GM23248 (cell line): ENCODE measurements at regions not wholly inside any gene's neighbourhood (a gene's known extent, or its start where the extent isn't known, plus 50 kb on each side); places are given as distances from the start of the nearest gene placed in this dataset.

Experiments used
- DNase-seq: peaks from one replicate; pipeline ENCODE4 v3.0.0-alpha.2; 2015
- H2AFZ ChIP-seq: fragments of 200-600 bp; sonication (generic); 2 replicates; pipeline ENCODE4 v1.6.1; 2016; ENCODE audit warnings: antibody characterized with exemption
- H3F3A ChIP-seq: fragments of 200-600 bp; sonication (generic); 2 replicates; pipeline ENCODE4 v1.6.1; 2016; ENCODE audit warnings: mild to moderate bottlenecking, antibody characterized with exemption, mixed run types; ENCODE audit not compliant: insufficient read depth
- H3K27ac ChIP-seq: fragments of 200-600 bp; sonication (generic); 2 replicates; pipeline ENCODE4 v1.5.1; 2016; ENCODE audit warnings: mild to moderate bottlenecking
- H3K27me3 ChIP-seq: fragments of 200-600 bp; sonication (generic); replicated peaks from 2 replicates; pipeline ENCODE4 v1.6.1; 2016; ENCODE audit warnings: mild to moderate bottlenecking; ENCODE audit not compliant: insufficient read depth
- H3K36me3 ChIP-seq: fragments of 200-600 bp; sonication (generic); 2 replicates; pipeline ENCODE4 v1.6.1; 2016; ENCODE audit warnings: low read depth, mild to moderate bottlenecking
- H3K4me1 ChIP-seq: fragments of 200-600 bp; sonication (generic); 2 replicates; pipeline ENCODE4 v1.6.1; 2016; ENCODE audit warnings: mild to moderate bottlenecking; ENCODE audit not compliant: insufficient read depth
- H3K4me2 ChIP-seq: fragments of 200-600 bp; sonication (generic); one replicate; pipeline ENCODE4 v1.6.1; 2016; ENCODE audit warnings: mild to moderate bottlenecking; ENCODE audit not compliant: unreplicated experiment
- H3K4me3 ChIP-seq: fragments of 200-600 bp; sonication (generic); 2 replicates; pipeline ENCODE4 v1.5.1; 2016; ENCODE audit warnings: mild to moderate bottlenecking
- H3K79me2 ChIP-seq: fragments of 200-600 bp; sonication (generic); 2 replicates; pipeline ENCODE4 v1.6.1; 2016; ENCODE audit warnings: mild to moderate bottlenecking; ENCODE audit not compliant: insufficient read depth
- H3K9ac ChIP-seq: fragments of 200-600 bp; sonication (generic); 2 replicates; pipeline ENCODE4 v1.6.1; 2016; ENCODE audit warnings: mild to moderate bottlenecking
- H3K9me2 ChIP-seq: fragments of 200-600 bp; sonication (generic); 2 replicates; pipeline ENCODE4 v1.6.1; 2016; ENCODE audit warnings: mixed run types, mild to moderate bottlenecking, moderate library complexity; ENCODE audit not compliant: insufficient read depth
- H3K9me3 ChIP-seq: fragments of 200-600 bp; sonication (generic); one replicate; pipeline ENCODE4 v1.6.1; 2017; ENCODE audit warnings: low read depth
- H4K20me1 ChIP-seq: fragments of 200-600 bp; sonication (generic); 2 replicates; pipeline ENCODE4 v1.6.0; 2016; ENCODE audit not compliant: insufficient read depth
- EZH2 ChIP-seq: fragments of 200-600 bp; sonication (generic); IDR thresholded peaks from 2 replicates; pipeline ENCODE4 v1.6.1; 2018; ENCODE audit warnings: antibody characterized with exemption, mild to moderate bottlenecking; ENCODE audit not compliant: insufficient read depth, poor library complexity, severe bottlenecking
- EZH2phosphoT487 ChIP-seq: fragments of 200-600 bp; sonication (generic); IDR thresholded peaks from 2 replicates; pipeline ENCODE4 v1.6.1; 2018; ENCODE audit warnings: antibody characterized with exemption, moderate library complexity, mild to moderate bottlenecking, low read depth; ENCODE audit not compliant: insufficient read depth
- WGBS, 2 experiments: methylation state at CpG; one replicate each; pipeline ENCODE4 v1.1.6; 2015 to 2017; ENCODE audit warnings: low lambda C conversion rate in 2 of 2, low coverage in 1 of 2; ENCODE audit errors: missing lambda C conversion rate in 2 of 2; 5-methylcytosine and 5-hydroxymethylcytosine counted together
- in situ Hi-C: fragments of 300-500 bp; cut with MboI; formaldehyde crosslinking; loops from 2 replicates; pipeline ENCODE4 v1.15.0; 2020

- no peak for TF ChIP-seq EZH2
- TF ChIP-seq EZH2phosphoT487 = no peak
- Histone ChIP-seq H3K27me3 (peaks cover 30% of the 10 kb centered on the region), H3K9ac (no peak overlapping the region), H3F3A (no peaks in the 10 kb centered on the region), H3K4me1 (no peaks in the 10 kb centered on the region), H3K79me2 (no peaks in the 10 kb centered on the region), H3K27ac (no peak overlapping the region), H3K36me3 (no peaks in the 10 kb centered on the region), H4K20me1 (no peaks in the 10 kb centered on the region), H2AFZ (no peak overlapping the region), H3K4me3 (no peak overlapping the region), H3K4me2 (no peak overlapping the region), H3K9me2 (no peaks in the 10 kb centered on the region), H3K9me3 (no peaks in the 10 kb centered on the region)
- in situ Hi-C loops = no loop called here
- DNase-seq = no peak
Measured at GRCh38 chr15:60265057-60265456, 132.7 kb downstream of the ANXA2 start.

GRCh38 chr15:60272623-60273022, 125.2 kb downstream of the ANXA2 start:
- no peak overlapping the region for H3K27ac ChIP-seq
- H3K4me1 ChIP-seq = no peaks in the 10 kb centered on the region
- H3K4me2 ChIP-seq = no peak overlapping the region
- no peaks in the 10 kb centered on the region for H3K36me3 ChIP-seq
- peaks cover 24% of the 10 kb centered on the region; the same call in 1 of the 2 replicates for H3K27me3 ChIP-seq
- H2AFZ ChIP-seq = no peak overlapping the region
- DNase-seq = no peak
- no peak overlapping the region for H3K9ac ChIP-seq
- H3K4me3 ChIP-seq = no peak overlapping the region
- H4K20me1 ChIP-seq = no peaks in the 10 kb centered on the region
- H3K79me2 ChIP-seq = no peaks in the 10 kb centered on the region
- WGBS, 2 experiments = 55 to 72% methylated on average over 2 of the region's 2 CpGs
- H3K9me2 ChIP-seq = no peaks in the 10 kb centered on the region
- no peak for TF ChIP-seq EZH2phosphoT487
- no peak for TF ChIP-seq EZH2
- peaks cover 6% of the 10 kb centered on the region for H3K9me3 ChIP-seq
- in situ Hi-C loops = no loop called here
- H3F3A ChIP-seq = no peaks in the 10 kb centered on the region

- H3K27ac ChIP-seq = no peak overlapping the region
- in situ Hi-C loops = no loop called here
- 23 to 24% methylated on average over 3 of the region's 3 CpGs for WGBS, 2 experiments
- H3F3A ChIP-seq = no peaks in the 10 kb centered on the region
- H3K4me1 ChIP-seq = no peaks in the 10 kb centered on the region
- no peaks in the 10 kb centered on the region for H3K36me3 ChIP-seq
- H3K4me2 ChIP-seq = no peak overlapping the region
- TF ChIP-seq EZH2phosphoT487 = no peak
- H3K27me3 ChIP-seq = 0 out of 2 replicates have a peak, but pooled peaks cover 3% of the 10 kb centered on the region
- H3K9me3 ChIP-seq = peaks cover 6% of the 10 kb centered on the region
- H3K79me2 ChIP-seq = no peaks in the 10 kb centered on the region
- no peaks in the 10 kb centered on the region for H4K20me1 ChIP-seq
- H3K4me3 ChIP-seq = no peak overlapping the region
- H2AFZ ChIP-seq = no peak overlapping the region
- no peaks in the 10 kb centered on the region for H3K9me2 ChIP-seq
- H3K9ac ChIP-seq = no peak overlapping the region
- DNase-seq = no peak
Measured at GRCh38 chr15:60275624-60276023, 122.2 kb downstream of the ANXA2 start.

- H3K9me3 ChIP-seq = peaks cover 6% of the 10 kb centered on the region
- TF ChIP-seq EZH2 = no peak
- no peak for TF ChIP-seq EZH2phosphoT487
- in situ Hi-C loops = no loop called here
Measured at GRCh38 chr15:60278879-60279278, 118.9 kb downstream of the ANXA2 start.

GRCh38 chr15:60280259-60280658, 117.5 kb downstream of the ANXA2 start:
- in situ Hi-C loops = no loop called here
- Histone ChIP-seq H3K27me3 (peaks cover 21% of the 10 kb centered on the region), H3K79me2 (no peaks in the 10 kb centered on the region), H3K4me1 (no peaks in the 10 kb centered on the region), H3K9me3 (peaks cover 6% of the 10 kb centered on the region), H3F3A (no peaks in the 10 kb centered on the region), H3K4me3 (no peak overlapping the region), H3K9ac (no peak overlapping the region), H3K36me3 (no peaks in the 10 kb centered on the region), H3K9me2 (no peaks in the 10 kb centered on the region), H3K4me2 (no peak overlapping the region), H4K20me1 (no peaks in the 10 kb centered on the region), H2AFZ (no peak overlapping the region), H3K27ac (no peak overlapping the region)
- no peak for DNase-seq
- 26 to 34% methylated on average over 2 of the region's 2 CpGs for WGBS, 2 experiments
- TF ChIP-seq EZH2 = no peak

More at GRCh38 chr15:60278879-60279278, 118.9 kb downstream of the ANXA2 start:
- Histone ChIP-seq H4K20me1 (no peaks in the 10 kb centered on the region), H3F3A (no peaks in the 10 kb centered on the region), H3K36me3 (no peaks in the 10 kb centered on the region), H2AFZ (no peak overlapping the region), H3K79me2 (no peaks in the 10 kb centered on the region), H3K27me3 (0 out of 2 replicates have a peak, but pooled peaks cover 15% of the 10 kb centered on the region), H3K27ac (no peak overlapping the region), H3K4me2 (no peak overlapping the region), H3K9me2 (no peaks in the 10 kb centered on the region), H3K4me1 (no peaks in the 10 kb centered on the region), H3K9ac (no peak overlapping the region), H3K4me3 (no peak overlapping the region)
- DNase-seq = no peak
- WGBS, 2 experiments = 31 to 34% methylated on average over 6 of the region's 6 CpGs
